ENCODE measurements at regions not wholly inside any gene's neighbourhood (a gene's known extent, or its start where the extent isn't known, plus 50 kb on each side); places are given as distances from the start of the nearest gene placed in this dataset.

DNA sequence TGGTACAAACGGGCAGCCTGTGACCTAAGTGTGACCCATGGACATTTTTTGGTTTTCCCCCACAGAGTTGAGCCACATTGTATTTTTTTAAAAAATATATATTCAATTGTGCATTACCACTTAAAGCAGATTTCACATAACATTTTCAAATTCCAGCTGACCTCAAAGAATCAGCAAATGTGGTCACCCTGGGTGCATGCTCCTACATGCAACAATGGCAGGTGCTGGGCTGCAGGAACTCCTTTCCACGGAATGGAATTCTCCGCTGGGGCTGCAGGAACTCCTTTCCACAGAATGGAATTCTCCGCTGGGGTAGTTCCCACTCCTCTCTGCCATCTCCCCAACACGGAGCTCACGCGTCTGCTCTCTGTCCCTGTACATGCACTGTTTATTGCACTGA, 68.7 kb downstream of the MAP10 start:
- no peaks in the 10 kb centered on the region for H4K20me1 ChIP-seq (ENCODE audit: low read depth, low read length)
- TF ChIP-seq EZH2phosphoT487 (conservative IDR thresholded peaks at IDR 0.05; ENCODE audit: low read length), result no peak
- TF ChIP-seq, protein P1, sequence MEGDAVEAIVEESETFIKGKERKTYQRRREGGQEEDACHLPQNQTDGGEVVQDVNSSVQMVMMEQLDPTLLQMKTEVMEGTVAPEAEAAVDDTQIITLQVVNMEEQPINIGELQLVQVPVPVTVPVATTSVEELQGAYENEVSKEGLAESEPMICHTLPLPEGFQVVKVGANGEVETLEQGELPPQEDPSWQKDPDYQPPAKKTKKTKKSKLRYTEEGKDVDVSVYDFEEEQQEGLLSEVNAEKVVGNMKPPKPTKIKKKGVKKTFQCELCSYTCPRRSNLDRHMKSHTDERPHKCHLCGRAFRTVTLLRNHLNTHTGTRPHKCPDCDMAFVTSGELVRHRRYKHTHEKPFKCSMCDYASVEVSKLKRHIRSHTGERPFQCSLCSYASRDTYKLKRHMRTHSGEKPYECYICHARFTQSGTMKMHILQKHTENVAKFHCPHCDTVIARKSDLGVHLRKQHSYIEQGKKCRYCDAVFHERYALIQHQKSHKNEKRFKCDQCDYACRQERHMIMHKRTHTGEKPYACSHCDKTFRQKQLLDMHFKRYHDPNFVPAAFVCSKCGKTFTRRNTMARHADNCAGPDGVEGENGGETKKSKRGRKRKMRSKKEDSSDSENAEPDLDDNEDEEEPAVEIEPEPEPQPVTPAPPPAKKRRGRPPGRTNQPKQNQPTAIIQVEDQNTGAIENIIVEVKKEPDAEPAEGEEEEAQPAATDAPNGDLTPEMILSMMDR (IDR thresholded peaks at IDR 0.05; ENCODE audit: insufficient read depth, low read length, poor library complexity, severe bottlenecking), result no peak
- H3F3A ChIP-seq (ENCODE audit: insufficient read depth), result no peaks in the 10 kb centered on the region
- H3K9me2 ChIP-seq (replicated peaks; ENCODE audit: insufficient read depth, low read length), result no peaks in the 10 kb centered on the region
- H3K4me3 ChIP-seq (ENCODE audit: insufficient read depth, low read length, poor library complexity, severe bottlenecking), result no peak overlapping the region
- H3K9me3 ChIP-seq (ENCODE audit: insufficient read depth, low read length), result no peaks in the 10 kb centered on the region
- H3K27me3 ChIP-seq (ENCODE audit: low read length), result no peaks in the 10 kb centered on the region
- no peaks in the 10 kb centered on the region for H3K36me3 ChIP-seq (ENCODE audit: low read length)
- no peak overlapping the region for H2AFZ ChIP-seq (ENCODE audit: low read depth, low read length, severe bottlenecking)
- no peak overlapping the region for H3K9ac ChIP-seq (ENCODE audit: low read length)
- no peak overlapping the region for H3K4me2 ChIP-seq (ENCODE audit: low read depth, low read length, poor library complexity, severe bottlenecking)
- no peaks in the 10 kb centered on the region for H3K79me2 ChIP-seq (ENCODE audit: insufficient read depth, low read length)
- no peak overlapping the region for H3K27ac ChIP-seq (ENCODE audit: low read depth, low read length)

DNA sequence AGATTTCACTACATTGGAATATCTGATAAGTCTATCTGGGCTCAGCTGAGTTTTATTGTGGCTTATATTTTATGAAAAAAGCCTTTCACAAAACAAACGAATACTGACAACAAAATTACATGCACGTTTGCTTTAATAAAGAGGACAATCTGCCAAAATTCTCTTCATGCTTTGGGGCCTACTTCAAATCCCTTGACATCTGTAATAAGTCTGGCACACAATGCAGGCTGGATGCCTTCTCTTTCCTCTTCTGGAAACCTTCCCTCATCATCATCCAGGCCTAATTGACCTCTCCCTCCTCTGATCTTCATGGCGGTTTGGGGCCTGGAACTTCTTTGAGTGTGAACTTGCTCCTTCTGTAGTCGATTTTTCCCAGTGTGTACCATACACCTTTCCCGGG, 70.3 kb downstream of the MAP10 start:
- H3K4me2 ChIP-seq (ENCODE audit: low read depth, low read length, poor library complexity, severe bottlenecking), result no peak overlapping the region
- H3K27ac ChIP-seq (ENCODE audit: low read depth, low read length), result no peak overlapping the region
- TF ChIP-seq, protein P1 (IDR thresholded peaks at IDR 0.05; ENCODE audit: insufficient read depth, low read length, poor library complexity, severe bottlenecking), result no peak
- TF ChIP-seq EZH2phosphoT487 (conservative IDR thresholded peaks at IDR 0.05; ENCODE audit: low read length), result no peak
- H3K27me3 ChIP-seq (ENCODE audit: low read length), result no peaks in the 10 kb centered on the region
- no peaks in the 10 kb centered on the region for H3K9me2 ChIP-seq (replicated peaks; ENCODE audit: insufficient read depth, low read length)
- H3K9me3 ChIP-seq (ENCODE audit: insufficient read depth, low read length), result no peaks in the 10 kb centered on the region
- no peaks in the 10 kb centered on the region for H4K20me1 ChIP-seq (ENCODE audit: low read depth, low read length)
- H3F3A ChIP-seq (ENCODE audit: insufficient read depth), result no peaks in the 10 kb centered on the region
- no peak overlapping the region for H3K9ac ChIP-seq (ENCODE audit: low read length)
- no peak overlapping the region for H3K4me3 ChIP-seq (ENCODE audit: insufficient read depth, low read length, poor library complexity, severe bottlenecking)
- H3K36me3 ChIP-seq (ENCODE audit: low read length), result no peaks in the 10 kb centered on the region
- H3K79me2 ChIP-seq (ENCODE audit: insufficient read depth, low read length), result no peaks in the 10 kb centered on the region
- H2AFZ ChIP-seq (ENCODE audit: low read depth, low read length, severe bottlenecking), result no peak overlapping the region

DNA sequence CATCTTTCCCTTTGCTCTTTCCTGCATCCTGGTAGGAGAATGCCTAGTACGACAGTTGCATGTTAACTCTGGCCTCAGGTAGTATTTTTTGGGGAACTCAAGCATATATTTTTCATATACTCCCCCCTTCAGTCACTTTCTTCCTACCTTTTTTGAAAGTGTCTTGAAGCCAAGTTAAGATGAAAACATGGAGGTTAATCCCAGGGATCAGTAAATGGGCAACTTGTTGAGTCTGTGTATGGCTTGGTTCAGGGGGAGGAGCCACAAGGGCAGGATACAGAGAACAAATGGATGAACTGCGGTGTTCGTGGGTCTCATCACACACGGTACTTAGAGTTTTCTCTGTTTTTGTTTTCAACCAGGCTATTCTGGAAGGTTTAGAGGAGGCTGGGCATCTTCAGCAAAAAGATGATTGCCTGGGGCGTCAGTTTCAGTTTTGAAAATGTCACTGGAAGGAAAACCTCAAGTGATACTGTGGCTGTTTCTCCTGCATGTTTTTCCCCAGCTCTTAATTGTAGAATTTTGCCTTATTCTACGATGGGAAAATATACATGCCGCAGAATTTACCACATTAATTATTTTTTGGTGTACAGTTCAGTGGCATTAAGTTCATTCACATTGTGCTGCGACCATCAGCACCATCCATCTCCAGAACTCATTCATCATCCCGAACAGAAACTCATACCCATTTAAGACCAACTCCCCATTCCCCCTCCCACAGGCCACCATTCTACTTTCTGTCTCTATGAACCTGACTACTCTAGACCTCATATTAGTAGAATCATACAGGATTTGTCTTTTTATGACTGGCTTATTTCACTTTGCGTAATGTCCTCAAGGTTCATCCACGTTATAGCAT, 71.5 kb downstream of the MAP10 start:
- Histone ChIP-seq H3K27ac (ENCODE audit: low read depth, low read length) (no peak overlapping the region), H2AFZ (ENCODE audit: low read depth, low read length, severe bottlenecking) (no peak overlapping the region), H4K20me1 (ENCODE audit: low read depth, low read length) (no peaks in the 10 kb centered on the region), H3K36me3 (ENCODE audit: low read length) (no peaks in the 10 kb centered on the region), H3K27me3 (ENCODE audit: low read length) (no peaks in the 10 kb centered on the region), H3K9me3 (ENCODE audit: insufficient read depth, low read length) (no peaks in the 10 kb centered on the region), H3K4me3 (ENCODE audit: insufficient read depth, low read length, poor library complexity, severe bottlenecking) (no peak overlapping the region), H3K79me2 (ENCODE audit: insufficient read depth, low read length) (no peaks in the 10 kb centered on the region), H3K9me2 (replicated peaks; ENCODE audit: insufficient read depth, low read length) (no peaks in the 10 kb centered on the region), H3K9ac (ENCODE audit: low read length) (no peak overlapping the region), H3K4me2 (ENCODE audit: low read depth, low read length, poor library complexity, severe bottlenecking) (no peak overlapping the region), H3F3A (ENCODE audit: insufficient read depth) (no peaks in the 10 kb centered on the region)
- TF ChIP-seq, protein P1 (IDR thresholded peaks at IDR 0.05; ENCODE audit: insufficient read depth, low read length, poor library complexity, severe bottlenecking), result no peak
